Amniotic stem cell (primary cell): ENCODE measurements at regions not wholly inside any gene's neighbourhood (a gene's known extent, or its start where the extent isn't known, plus 50 kb on each side); places are given as distances from the start of the nearest gene placed in this dataset.

ENCODE experiments used
- DNase-seq: peaks from one replicate; lab custom pipeline; 2025; lab: John Stamatoyannopoulos, UW

DNA sequence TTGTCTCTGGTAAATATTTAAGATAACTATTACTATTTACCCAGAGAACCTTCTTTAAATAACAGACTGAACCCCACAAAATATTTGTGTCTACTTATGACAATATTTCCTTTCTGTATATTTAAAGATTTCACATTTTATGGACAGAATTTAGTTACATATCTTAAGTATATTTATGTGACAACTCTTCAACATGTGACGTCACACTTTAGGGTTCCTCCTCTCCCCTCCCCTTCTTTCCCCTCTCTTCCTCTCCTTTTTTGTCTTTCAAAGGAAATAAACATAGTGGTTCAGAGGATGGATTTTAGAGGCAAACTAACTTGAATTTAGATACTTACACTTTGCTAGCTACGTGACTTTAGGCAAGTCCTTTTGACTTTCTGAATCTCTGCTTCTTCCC, 655.6 kb upstream of the NUDT12 start:
- no peak for DNase-seq

DNA sequence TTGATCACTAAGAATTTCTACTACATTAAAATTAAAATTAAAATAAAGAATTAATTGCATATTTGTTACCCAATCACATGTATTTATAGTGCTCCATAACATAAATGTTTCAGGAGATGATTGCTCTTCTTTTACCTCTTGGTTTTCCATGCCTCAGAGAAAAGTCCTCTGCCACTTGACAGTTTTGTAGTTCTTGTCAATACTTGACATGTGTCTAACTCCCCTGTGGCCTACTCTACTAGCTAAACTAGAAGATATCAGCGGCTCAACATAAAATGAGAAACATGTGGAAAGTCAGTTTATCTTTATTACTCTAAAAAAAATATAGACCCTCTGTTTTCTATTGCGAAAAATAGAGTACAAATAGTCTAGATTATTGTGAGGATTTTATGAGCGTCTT, 650.6 kb upstream of the NUDT12 start:
- no peak for DNase-seq

- no peak for DNase-seq
These were observed 637.2 kb upstream of the NUDT12 start for GRCh38 chr5:104199771-104200170.

DNA sequence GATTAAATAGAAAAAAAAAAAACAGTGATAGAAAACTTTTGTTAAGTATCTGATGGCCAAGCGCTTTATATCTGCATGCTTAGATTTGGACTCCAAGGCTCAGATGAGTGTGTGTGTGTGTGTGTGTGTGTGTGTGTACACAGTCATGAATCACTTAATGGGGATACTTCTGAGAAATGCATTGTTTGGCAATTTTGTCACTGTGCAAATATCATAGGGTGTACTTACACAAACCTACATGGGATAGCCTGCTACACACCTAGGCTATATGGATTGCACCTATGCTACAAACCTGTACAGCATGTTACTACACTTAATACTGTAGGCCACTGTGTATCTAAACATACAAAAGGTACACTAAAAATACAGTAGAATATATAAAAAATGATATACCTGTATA, 635.6 kb upstream of the NUDT12 start:
- no peak for DNase-seq

GRCh38 chr5:104189909-104190308, 627.3 kb upstream of the NUDT12 start:
- DNase-seq: peak; percentile 46

DNA sequence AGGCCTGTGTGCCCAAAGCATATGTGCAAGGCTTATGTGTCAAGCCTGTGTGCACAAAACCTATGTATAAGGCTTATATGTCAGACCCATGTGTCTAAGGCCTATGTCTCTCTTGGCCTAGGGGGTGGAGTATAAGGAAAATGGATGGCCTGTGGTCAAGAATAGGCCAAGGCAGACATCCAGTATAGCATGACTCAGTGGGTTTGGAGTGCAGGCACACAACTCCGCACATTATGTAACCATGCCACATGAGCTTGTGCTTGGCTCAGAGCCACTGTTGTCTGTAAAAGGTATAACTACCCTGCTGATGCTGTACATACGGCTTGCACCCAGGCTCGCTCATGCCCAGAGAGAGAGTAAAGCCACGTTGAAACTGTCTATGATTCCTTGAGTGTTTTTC, 626.4 kb upstream of the NUDT12 start:
- DNase-seq: no peak

DNA sequence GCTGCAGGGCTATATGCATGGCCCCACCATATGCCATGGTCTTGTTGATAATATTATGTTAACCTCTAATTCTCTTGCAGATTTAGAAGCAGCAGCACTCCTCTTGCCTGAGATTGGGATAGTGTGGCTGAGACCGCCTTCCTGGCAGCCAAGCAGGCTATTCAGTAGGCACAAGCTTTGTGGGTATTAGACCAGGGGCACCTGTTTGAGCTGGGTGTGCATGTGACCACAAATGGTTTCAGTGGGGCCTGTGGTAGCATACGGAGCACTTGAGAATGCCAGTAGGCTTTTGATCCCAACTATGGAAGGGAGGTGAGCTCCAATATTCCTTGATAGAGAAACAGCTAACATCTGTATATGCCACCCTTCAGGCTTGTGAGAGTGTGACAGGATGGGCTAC, 625.1 kb upstream of the NUDT12 start:
- DNase-seq: no peak

GRCh38 chr5:104186510-104186909, 623.9 kb upstream of the NUDT12 start:
- DNase-seq: no peak

DNA sequence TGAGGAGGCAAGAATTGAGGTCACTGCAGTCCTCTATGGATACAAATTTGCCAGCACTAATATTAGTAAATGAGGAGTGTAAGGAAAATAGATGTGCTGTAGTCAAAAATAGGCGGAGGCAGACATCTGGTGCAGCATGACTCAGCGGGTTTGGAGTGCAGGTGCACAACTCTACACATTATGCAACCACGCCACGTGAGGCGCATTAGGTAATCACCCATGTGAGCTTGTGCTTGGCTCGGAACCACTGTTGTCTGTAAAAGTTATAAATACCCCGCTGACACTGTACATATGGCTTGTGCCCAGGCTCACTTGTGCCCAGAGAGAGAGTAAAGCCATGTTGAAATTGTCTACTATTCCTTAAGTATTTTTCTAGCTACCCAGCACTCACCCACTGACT, 623.5 kb upstream of the NUDT12 start:
- no peak for DNase-seq

- DNase-seq: no peak
These were observed 621.7 kb upstream of the NUDT12 start for GRCh38 chr5:104184264-104184663.

DNA sequence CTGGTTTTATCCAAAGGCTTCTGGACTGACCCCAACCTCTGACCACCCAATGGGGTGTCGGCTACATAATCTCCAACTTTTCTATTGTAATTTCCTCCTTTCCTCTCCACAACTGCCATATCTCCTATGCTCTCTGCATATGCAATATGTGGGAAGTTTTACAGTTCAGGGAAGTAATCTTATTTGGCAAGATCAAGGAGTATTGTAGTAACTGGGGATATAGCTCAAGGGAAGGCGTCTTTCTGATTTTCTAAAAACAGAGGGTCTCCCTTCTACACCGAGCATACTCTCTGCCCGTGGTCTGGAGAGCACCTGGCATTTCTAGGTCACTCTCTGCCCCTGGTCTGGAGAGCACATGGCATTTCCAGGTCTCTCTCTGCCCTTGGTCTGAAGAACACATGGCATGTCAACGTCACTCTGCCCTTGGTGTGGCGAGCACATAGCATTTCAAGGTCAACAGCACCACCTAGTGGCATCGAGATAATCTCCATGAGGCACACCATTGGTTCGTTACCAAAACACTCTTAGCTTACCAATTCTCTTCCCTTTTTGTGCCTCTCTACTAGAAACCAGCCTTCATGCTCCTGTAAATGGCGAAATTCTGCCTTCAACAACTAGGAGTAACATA, 616.4 kb upstream of the NUDT12 start:
- peak; percentile 31 for DNase-seq

DNA sequence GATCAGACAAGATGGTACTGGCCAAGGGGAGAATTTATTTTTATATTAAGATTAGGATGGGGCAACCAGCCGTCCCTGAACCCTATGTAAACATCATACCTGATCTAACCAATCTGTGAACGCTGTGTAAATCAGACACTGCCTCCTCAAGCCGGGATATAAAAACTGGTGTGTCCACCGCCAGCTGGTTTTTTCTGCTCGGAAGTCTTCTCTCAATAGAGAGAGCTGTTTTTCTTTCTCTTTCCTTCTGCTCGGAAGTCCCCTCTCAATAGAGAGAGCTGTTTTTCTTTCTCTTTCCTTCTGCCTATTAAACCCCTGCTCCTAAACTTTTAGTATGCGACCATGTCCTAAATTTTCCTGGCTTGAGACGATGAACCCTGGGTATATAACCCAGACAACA, 615.5 kb upstream of the NUDT12 start:
- DNase-seq: no peak

DNA sequence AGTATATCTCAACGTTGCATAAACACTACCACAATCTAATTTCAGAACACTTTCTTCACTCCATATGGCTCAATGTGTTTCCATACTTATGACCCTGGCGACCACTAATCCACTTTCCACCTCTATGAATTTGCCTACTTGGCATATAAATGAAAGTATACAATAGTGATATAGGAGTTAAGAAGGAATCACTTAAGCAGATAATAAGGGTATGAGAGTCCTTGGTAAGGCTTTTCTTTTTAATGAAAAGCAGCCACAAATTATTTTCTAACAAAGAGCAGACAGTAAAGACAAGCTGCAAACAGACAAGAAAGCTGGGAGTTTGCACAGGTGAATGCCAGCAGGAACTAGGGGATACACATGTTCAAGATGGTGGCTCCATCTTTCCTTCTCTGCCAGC, 615.1 kb upstream of the NUDT12 start:
- DNase-seq: no peak

DNA sequence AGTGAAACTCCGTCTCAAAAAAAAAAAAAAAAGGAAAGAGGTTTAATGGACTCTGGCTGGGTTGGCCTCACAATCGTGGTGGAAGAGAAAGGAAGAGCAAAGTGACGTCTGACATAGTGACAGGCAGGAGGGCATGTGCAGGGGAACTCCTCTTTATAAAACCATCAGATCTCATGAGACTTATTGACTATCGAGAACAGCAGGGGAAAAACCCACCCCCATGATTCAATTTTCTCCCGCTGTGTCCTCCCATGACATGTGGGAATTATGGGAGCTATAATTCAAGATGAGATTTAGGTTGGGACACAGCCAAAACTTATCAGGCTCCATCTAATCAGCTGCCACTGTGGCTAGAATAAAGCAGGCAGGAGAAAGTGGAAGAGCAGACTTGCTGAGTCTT, 610.4 kb upstream of the NUDT12 start:
- DNase-seq: no peak

DNA sequence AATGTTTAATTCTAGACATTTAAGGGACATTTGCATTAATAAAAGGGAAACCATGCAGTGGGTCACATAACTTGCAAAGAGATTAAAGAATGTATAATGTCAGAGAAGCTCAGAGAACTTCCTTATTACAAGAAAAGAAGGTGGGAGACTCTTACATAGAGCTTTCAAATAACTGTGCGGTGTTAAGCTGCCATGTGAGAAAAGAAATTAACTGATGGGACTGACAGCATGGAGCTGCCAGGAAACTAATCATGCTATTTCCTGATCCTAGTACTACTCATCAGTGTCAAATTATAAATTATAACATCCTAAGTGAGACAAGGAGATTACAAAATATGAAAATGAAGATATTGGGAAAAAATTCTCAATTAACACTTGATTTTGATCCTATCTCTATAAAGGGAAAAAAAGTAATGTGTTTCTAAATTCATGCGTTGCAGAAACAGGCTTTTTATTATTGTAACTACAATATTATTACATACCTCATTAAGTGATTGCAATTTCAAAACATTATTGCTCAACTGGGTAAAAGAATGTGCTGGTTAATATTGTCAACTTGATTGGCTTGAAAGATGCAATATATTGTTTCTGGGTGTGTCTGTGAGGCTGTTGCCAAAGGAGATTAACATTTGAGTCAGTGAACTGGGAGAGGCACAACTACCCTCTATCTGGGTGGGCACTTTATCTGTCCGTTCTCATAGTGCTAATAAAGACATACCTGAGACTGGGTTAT, 609.5 kb upstream of the NUDT12 start:
- DNase-seq: no peak

GRCh38 chr5:104170926-104171325, 608.3 kb upstream of the NUDT12 start:
- DNase-seq: no peak

DNA sequence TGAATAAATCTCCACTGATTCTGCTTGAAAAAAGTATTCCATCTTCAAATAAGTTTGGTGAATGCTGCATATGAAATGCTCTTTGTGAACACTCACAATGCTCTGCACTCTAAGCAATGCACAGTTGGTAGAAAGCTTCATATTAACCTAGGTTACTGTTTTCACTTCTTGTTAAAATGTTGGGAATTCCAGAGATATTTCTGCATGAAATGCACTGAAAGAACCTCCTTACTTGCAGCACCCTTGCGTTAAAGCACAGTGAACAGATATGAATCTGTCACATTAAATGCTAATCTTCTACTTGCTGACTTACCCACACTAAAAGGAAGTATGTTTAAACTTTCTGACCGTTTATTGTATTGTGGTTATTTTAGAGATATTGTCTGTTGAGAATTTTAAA, 584.1 kb upstream of the NUDT12 start:
- DNase-seq: no peak

DNA sequence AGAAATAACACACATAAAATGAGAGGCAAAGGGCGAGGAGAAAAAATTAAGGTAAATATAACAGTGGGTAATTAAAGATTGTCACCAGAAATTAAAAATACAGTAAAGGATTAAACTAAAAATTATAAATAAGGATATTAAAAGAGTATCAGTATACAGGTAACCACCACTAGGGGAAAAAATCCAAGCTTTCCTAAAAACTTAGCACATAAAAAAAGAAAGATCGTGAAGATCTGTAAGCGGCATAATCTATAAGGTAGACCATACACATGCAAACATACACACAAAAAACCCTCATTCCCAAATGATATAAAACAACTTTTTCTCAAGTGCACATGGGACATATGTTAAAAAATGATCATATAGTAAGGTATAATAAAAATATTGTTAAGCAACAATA, 577.3 kb upstream of the NUDT12 start:
- DNase-seq: no peak

DNA sequence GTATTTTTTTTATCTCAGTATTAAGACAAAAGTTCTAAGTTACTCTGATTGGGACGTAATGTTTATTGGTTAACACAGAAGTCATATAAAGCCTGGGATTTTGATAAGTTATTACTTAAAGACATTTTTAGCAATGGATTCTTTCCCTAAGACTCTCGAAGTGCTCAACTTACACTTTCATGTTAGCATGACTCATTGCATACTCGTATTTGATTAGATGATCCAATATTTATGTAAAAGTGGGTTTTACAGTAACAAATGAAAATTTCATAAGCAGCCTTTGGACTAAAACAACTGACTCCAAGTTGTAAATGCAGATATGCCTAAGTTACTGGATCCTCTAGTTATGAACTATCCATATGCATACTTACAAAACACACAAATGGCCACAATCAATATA, 567.7 kb upstream of the NUDT12 start:
- DNase-seq: no peak

- DNase-seq: no peak
These were observed 565.8 kb upstream of the NUDT12 start for GRCh38 chr5:104128348-104128747.

- DNase-seq: no peak
These were observed 564.4 kb upstream of the NUDT12 start for GRCh38 chr5:104126980-104127379.

- no peak for DNase-seq
These were observed 556.9 kb upstream of the NUDT12 start for GRCh38 chr5:104119529-104119928.

DNA sequence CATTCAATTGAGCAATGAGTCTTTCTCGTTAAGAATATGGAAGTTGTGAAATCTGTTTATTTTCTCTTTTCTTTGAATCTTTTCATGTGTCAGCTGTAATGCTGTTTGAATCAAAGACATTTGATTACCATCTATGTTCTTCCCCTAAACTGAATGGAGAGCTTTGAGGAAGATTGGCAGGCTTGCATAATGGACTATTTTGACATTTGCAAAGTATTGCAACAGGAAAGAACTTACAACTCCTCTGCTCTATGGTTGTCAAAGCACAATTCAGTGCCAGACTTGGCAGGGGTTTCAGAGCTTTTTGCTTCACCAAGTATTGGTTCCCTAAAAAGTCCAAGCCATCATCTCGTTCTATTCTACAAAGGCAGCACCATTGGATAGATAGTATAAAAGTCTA, 549.0 kb upstream of the NUDT12 start:
- DNase-seq: no peak

- DNase-seq: no peak
These were observed 533.9 kb upstream of the NUDT12 start for GRCh38 chr5:104096451-104096850.
